ENCODE measurements at regions not wholly inside any gene's neighbourhood (a gene's known extent, or its start where the extent isn't known, plus 50 kb on each side); places are given as distances from the start of the nearest gene placed in this dataset.

DNA sequence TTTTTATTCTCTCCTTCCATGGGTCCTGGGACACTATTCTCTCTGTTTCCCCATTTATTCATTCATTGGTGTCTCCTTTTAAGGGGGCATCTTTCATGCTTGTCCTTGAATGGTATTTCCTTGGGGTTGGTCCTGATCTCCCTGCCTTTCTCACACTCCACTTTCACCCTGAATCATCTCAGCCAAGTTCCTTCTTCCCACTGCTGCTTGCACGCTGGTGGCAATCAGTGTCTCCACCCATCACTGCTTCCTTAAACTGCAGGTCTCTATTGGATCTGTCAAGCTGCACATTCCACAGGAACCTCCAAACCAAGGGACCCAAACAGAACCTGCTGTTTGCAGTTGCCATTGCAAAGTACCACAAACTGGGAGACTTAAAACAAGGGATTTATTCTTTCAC lies 89.3 kb upstream of the SDK2 start:
- no peaks in the 10 kb centered on the region for H3K4me1 ChIP-seq (ENCODE audit: control insufficient read depth in 2 of 2, insufficient read depth in 2 of 2, low read length in 1 of 2)
- H3K9me3 ChIP-seq (ENCODE audit: control insufficient read depth in 2 of 2, insufficient read depth in 1 of 2, low read depth in 1 of 2, low read length in 1 of 2) = peaks cover 0 to 12% of the 10 kb centered on the region in 2 donors
- H3K27me3 ChIP-seq (ENCODE audit: control insufficient read depth in 1 of 2, insufficient read depth in 2 of 2, low read length in 2 of 2) = no peaks in the 10 kb centered on the region
- no peaks in the 10 kb centered on the region for H3K36me3 ChIP-seq (ENCODE audit: control insufficient read depth in 2 of 2, insufficient read depth in 2 of 2, low read length in 1 of 2)
- no peak overlapping the region for H3K4me3 ChIP-seq (ENCODE audit: low read depth in 1 of 2, low read length in 2 of 2)
- 17 to 31% methylated on average over 1 of the region's 1 CpG for WGBS, 2 donors
- H3K27ac ChIP-seq (ENCODE audit: low read depth in 2 of 2, low read length in 1 of 2) = no peak overlapping the region

DNA sequence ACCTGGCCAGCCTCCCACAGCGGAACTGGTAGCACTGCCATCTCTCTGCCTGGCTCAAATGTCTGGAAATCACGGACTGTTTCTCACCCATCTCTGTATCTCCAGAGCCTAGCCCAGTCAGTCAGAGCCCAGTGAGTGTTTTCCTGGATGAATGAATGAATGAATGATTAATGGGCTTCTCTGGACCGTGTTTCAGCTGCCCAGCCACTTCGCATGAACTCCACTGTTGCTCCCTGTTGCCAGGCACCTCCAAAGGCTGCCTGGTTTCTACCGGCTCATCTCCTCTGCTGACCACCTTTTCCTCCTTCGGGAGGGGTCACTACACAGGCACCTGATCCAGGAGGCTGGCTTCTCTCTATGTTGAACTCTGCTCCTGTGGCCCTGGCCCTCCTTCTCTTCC lies 91.0 kb upstream of the SDK2 start:
- Histone ChIP-seq H3K36me3 (ENCODE audit: control insufficient read depth in 2 of 2, insufficient read depth in 2 of 2, low read length in 1 of 2) (no peaks in the 10 kb centered on the region), H3K27ac (ENCODE audit: low read depth in 2 of 2, low read length in 1 of 2) (no peak overlapping the region), H3K4me3 (ENCODE audit: low read depth in 1 of 2, low read length in 2 of 2) (no peak overlapping the region), H3K9me3 (ENCODE audit: control insufficient read depth in 2 of 2, insufficient read depth in 1 of 2, low read depth in 1 of 2, low read length in 1 of 2) (peaks cover 3 to 9% of the 10 kb centered on the region in 2 donors), H3K27me3 (ENCODE audit: control insufficient read depth in 1 of 2, insufficient read depth in 2 of 2, low read length in 2 of 2) (no peaks in the 10 kb centered on the region), H3K4me1 (ENCODE audit: control insufficient read depth in 2 of 2, insufficient read depth in 2 of 2, low read length in 1 of 2) (no peaks in the 10 kb centered on the region)
- 65 to 74% methylated on average over 6 of the region's 6 CpGs for WGBS, 2 donors

DNA sequence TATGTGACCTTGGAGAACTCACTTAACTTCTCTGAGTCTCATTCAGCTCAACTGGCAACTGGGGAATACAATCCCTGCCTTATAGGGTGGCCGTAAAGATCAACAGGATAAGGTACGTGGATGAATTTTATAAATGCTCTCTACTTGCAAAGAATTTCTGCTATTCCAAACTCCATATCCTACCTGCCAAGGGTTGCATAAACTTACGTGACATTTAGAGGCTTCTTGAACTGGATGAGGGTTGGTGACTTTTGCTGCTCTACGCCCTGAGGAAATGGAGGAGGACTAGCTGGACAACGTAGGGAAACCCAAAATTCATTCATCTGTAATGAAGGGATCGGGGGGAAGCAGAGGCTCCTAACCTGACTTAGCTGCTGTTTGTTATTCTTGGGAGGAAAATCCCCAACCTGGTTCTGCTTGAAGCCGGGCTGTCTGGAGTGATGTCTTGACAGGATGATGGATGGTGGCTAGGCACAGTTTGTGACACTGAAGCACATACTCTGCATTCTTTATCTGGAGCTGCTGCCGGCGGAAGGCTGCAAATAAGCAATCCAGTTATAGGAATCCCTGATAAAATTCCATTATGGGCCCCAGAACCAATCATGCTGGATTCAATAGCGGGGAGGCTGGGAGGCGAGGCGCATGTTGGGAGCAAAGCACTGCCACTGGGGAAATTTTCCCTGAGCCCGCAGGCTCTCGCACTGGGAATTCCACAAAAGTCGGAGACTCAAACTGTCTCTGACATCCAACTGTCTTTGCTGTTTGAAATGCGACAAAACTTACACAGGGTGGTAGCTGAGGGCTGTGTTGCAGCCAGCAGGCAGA lies 94.7 kb upstream of the SDK2 start:
- Histone ChIP-seq H3K27me3 (ENCODE audit: control insufficient read depth in 1 of 2, insufficient read depth in 2 of 2, low read length in 2 of 2) (no peaks in the 10 kb centered on the region), H3K4me1 (ENCODE audit: control insufficient read depth in 2 of 2, insufficient read depth in 2 of 2, low read length in 1 of 2) (no peaks in the 10 kb centered on the region), H3K9me3 (ENCODE audit: control insufficient read depth in 2 of 2, insufficient read depth in 1 of 2, low read depth in 1 of 2, low read length in 1 of 2) (peaks cover 2 to 3% of the 10 kb centered on the region in 2 donors), H3K27ac (ENCODE audit: low read depth in 2 of 2, low read length in 1 of 2) (no peak overlapping the region), H3K4me3 (ENCODE audit: low read depth in 1 of 2, low read length in 2 of 2) (no peak overlapping the region), H3K36me3 (ENCODE audit: control insufficient read depth in 2 of 2, insufficient read depth in 2 of 2, low read length in 1 of 2) (no peaks in the 10 kb centered on the region)
- WGBS, 2 donors = 48 to 58% methylated on average over 16 of the region's 16 CpGs

DNA sequence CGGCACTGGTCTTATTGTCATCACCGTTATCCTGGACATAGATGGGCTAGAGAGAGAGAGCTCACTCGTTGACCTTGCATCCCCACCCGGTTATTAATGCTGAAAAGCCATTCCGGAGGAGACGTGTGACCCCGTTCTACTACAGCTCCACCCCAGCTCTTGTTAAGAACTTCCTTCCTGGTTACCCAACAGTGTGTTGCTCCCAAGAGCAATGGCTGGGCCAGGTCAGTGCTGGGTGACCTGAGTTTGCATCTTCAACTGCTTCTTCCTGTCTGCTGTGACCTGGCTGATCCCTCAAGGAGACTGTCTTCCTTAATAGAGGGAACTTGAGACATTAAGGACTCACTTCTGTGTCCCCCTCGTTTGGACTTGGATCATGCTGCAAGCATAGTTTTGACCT lies 96.1 kb upstream of the SDK2 start:
- H3K27ac ChIP-seq (ENCODE audit: low read depth in 2 of 2, low read length in 1 of 2) = no peak overlapping the region
- H3K4me3 ChIP-seq (ENCODE audit: low read depth in 1 of 2, low read length in 2 of 2) = no peak overlapping the region
- WGBS, 2 donors = 58 to 63% methylated on average over 8 of the region's 8 CpGs
- peaks cover 2 to 3% of the 10 kb centered on the region in 2 donors for H3K9me3 ChIP-seq (ENCODE audit: control insufficient read depth in 2 of 2, insufficient read depth in 1 of 2, low read depth in 1 of 2, low read length in 1 of 2)
- no peaks in the 10 kb centered on the region for H3K36me3 ChIP-seq (ENCODE audit: control insufficient read depth in 2 of 2, insufficient read depth in 2 of 2, low read length in 1 of 2)
- no peaks in the 10 kb centered on the region for H3K4me1 ChIP-seq (ENCODE audit: control insufficient read depth in 2 of 2, insufficient read depth in 2 of 2, low read length in 1 of 2)
- no peaks in the 10 kb centered on the region for H3K27me3 ChIP-seq (ENCODE audit: control insufficient read depth in 1 of 2, insufficient read depth in 2 of 2, low read length in 2 of 2)

DNA sequence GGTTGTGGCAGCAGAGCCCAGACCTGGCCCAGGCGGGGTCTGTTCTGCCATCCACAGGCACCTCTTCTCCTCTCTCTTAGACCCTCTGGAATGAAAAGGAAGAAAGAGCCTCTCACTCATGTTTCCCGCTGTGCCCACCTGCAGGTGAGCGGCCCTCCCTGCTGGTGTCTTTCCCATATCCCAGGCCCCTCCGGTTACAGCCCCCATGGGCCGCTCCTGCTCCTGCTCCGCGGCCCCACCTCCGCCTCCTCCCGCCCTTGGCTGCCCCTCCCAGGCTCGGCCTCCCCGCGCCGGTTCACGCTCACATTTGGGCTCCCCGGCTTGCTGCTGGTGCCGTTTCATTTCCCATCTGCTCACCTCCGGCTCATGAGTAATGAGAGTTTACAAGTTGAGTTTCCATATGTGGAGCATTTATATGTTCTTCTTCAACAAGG lies 98.7 kb upstream of the SDK2 start:
- no peaks in the 10 kb centered on the region for H3K36me3 ChIP-seq (ENCODE audit: control insufficient read depth in 2 of 2, insufficient read depth in 2 of 2, low read length in 1 of 2)
- no peaks in the 10 kb centered on the region for H3K27me3 ChIP-seq (ENCODE audit: control insufficient read depth in 1 of 2, insufficient read depth in 2 of 2, low read length in 2 of 2)
- H3K27ac ChIP-seq (ENCODE audit: low read depth in 2 of 2, low read length in 1 of 2) = no peak overlapping the region
- H3K4me1 ChIP-seq (ENCODE audit: control insufficient read depth in 2 of 2, insufficient read depth in 2 of 2, low read length in 1 of 2) = no peaks in the 10 kb centered on the region
- WGBS, 2 donors = 42 to 53% methylated on average over 17 of the region's 17 CpGs
- peaks cover 2 to 3% of the 10 kb centered on the region in 2 donors for H3K9me3 ChIP-seq (ENCODE audit: control insufficient read depth in 2 of 2, insufficient read depth in 1 of 2, low read depth in 1 of 2, low read length in 1 of 2)
- no peak overlapping the region for H3K4me3 ChIP-seq (ENCODE audit: low read depth in 1 of 2, low read length in 2 of 2)

DNA sequence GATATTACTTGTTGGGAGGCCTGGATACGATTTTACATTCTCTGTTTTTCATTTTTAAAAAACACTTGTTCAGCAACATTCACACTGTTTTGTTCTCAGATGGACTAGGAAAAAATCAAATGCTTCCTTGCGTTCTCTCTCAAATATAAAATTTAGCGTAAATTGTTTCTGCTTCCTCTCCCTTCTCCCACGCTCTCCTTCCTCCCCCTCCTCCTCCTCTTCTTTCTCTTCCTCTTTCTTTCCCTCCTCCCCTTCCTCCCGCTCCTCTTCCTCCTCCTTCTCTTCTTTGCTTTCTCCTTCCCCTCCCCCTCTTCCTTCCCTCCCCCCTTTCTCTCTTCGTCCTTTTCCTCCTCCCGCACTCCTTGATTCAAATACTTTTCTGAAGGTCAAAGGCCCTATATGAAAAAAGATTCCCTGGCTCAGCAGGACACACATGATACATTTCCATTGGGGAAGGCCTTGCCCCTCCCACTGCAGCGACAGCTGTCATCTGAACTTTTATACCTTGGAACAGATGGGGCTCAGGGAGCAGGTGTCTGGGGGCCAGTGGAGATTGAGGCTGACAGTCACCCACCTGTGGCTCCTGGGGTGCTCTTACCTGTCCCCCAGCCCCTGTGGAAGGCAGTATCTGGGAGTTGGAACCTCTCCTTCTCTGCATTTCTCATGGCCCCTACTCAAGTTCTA lies 99.4 kb upstream of the SDK2 start:
- H3K9me3 ChIP-seq (ENCODE audit: control insufficient read depth in 2 of 2, insufficient read depth in 1 of 2, low read depth in 1 of 2, low read length in 1 of 2) = peaks cover 3 to 4% of the 10 kb centered on the region in 2 donors
- H3K36me3 ChIP-seq (ENCODE audit: control insufficient read depth in 2 of 2, insufficient read depth in 2 of 2, low read length in 1 of 2) = no peaks in the 10 kb centered on the region
- H3K4me3 ChIP-seq (ENCODE audit: low read depth in 1 of 2, low read length in 2 of 2) = no peak overlapping the region
- H3K27ac ChIP-seq (ENCODE audit: low read depth in 2 of 2, low read length in 1 of 2) = no peak overlapping the region
- 68 to 76% methylated on average over 8 of the region's 8 CpGs for WGBS, 2 donors
- H3K4me1 ChIP-seq (ENCODE audit: control insufficient read depth in 2 of 2, insufficient read depth in 2 of 2, low read length in 1 of 2) = no peaks in the 10 kb centered on the region
- no peaks in the 10 kb centered on the region for H3K27me3 ChIP-seq (ENCODE audit: control insufficient read depth in 1 of 2, insufficient read depth in 2 of 2, low read length in 2 of 2)

DNA sequence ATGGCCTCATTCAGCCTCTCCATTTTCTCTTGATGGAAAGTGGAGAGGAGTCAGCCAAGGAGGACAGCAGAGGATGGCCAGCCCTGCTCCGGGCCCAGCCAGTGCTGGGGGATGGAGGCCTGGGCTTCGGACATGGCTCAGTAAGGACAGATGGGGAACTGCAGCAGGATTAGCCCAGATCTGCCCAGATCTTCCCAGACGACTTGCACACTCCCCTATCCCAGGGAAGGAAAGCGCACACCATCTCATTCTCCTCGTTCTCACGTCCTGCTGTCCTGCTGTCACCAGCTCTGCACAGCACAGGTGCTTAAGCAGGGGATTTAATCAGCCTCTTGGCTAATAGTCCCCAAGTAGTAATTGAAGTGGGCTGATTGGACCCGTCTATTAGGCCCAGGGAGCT lies 100.2 kb upstream of the SDK2 start:
- H3K36me3 ChIP-seq (ENCODE audit: control insufficient read depth in 2 of 2, insufficient read depth in 2 of 2, low read length in 1 of 2) = no peaks in the 10 kb centered on the region
- no peaks in the 10 kb centered on the region for H3K27me3 ChIP-seq (ENCODE audit: control insufficient read depth in 1 of 2, insufficient read depth in 2 of 2, low read length in 2 of 2)
- no peak overlapping the region for H3K4me3 ChIP-seq (ENCODE audit: low read depth in 1 of 2, low read length in 2 of 2)
- no peaks in the 10 kb centered on the region for H3K4me1 ChIP-seq (ENCODE audit: control insufficient read depth in 2 of 2, insufficient read depth in 2 of 2, low read length in 1 of 2)
- H3K9me3 ChIP-seq (ENCODE audit: control insufficient read depth in 2 of 2, insufficient read depth in 1 of 2, low read depth in 1 of 2, low read length in 1 of 2) = peaks cover 0 to 4% of the 10 kb centered on the region in 2 donors
- WGBS, 2 donors = 72 to 75% methylated on average over 7 of the region's 7 CpGs
- H3K27ac ChIP-seq (ENCODE audit: low read depth in 2 of 2, low read length in 1 of 2) = no peak overlapping the region

DNA sequence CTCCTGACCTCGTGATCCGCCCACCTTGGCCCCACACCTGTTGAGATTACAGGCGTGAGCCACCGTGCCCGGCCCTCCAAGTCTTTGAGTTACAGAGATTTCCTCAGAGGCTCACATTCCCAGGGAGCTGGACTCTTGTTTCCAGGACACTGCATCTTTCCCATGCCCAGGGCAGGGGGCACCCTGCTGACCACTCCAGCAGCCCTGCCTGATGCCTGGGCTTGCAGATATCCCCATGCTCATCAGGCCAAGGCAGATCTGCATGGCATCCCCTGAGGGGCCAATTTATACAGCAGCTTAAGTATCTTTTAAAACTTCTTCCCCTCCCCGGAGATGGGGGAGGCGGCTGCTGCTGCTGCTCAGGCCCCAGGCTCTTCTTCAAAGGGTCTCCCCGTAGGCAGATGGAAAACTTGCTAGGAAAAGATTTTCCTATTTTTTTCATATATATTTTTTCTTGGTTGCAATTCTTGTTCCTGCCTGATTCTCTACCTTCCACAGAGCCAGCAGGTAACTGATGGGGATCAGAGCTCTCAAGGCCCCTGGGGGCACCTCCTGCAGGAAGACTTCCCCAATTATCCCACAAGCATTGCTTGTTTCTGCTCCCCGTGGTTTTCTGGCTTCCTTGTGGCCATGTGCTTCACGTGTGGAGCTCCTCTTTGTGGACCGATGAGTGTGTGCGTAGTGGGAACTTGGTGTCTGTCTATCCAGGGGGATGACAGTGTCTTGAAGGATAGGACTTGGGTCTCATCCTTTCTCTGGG lies 102.2 kb upstream of the SDK2 start:
- no peaks in the 10 kb centered on the region for H3K27me3 ChIP-seq (ENCODE audit: control insufficient read depth in 1 of 2, insufficient read depth in 2 of 2, low read length in 2 of 2)
- 65 to 68% methylated on average over 12 of the region's 12 CpGs for WGBS, 2 donors
- H3K4me1 ChIP-seq (ENCODE audit: control insufficient read depth in 2 of 2, insufficient read depth in 2 of 2, low read length in 1 of 2) = no peaks in the 10 kb centered on the region
- H3K36me3 ChIP-seq (ENCODE audit: control insufficient read depth in 2 of 2, insufficient read depth in 2 of 2, low read length in 1 of 2) = no peaks in the 10 kb centered on the region
- H3K9me3 ChIP-seq (ENCODE audit: control insufficient read depth in 2 of 2, insufficient read depth in 1 of 2, low read depth in 1 of 2, low read length in 1 of 2) = peaks cover 0 to 4% of the 10 kb centered on the region in 2 donors
- no peak overlapping the region for H3K27ac ChIP-seq (ENCODE audit: low read depth in 2 of 2, low read length in 1 of 2)
- no peak overlapping the region for H3K4me3 ChIP-seq (ENCODE audit: low read depth in 1 of 2, low read length in 2 of 2)

DNA sequence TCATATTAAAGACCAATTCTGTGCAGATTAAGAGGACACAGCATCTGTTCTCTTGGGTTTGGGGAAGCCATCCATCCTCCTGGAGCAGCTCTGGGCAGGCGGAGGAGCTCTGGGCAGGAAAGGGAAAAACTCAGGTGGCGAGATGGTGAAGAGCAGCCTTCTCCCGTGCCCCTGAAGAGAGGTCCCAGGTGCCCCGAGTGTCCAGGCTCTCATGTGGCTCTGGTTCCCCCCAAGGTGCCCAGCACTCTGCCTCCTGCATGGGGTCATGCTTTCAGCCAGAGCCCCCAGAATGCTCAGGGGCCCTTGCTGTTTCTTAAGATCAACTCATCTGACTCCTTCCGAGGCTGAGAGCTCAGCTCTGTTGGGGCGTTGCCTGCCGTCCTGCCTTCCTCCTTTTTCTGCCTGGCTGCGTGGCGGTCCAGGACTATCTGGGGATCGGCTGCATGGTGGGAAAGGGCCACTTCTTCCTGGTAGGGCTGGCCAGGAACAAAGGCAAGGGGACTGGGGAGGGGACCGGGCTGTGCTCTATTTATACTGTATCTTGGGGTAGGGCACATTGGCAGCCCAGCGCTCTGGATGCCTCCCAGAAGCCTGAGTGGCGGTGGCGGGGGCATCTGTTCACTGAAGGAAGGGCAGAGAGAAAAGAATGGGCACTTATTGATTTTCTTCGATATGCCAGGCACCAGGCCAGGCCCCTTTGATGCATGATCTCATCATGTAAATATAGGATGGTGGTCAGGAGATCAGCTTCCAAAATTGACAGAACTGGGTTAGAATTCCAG lies 103.2 kb upstream of the SDK2 start:
- H3K4me1 ChIP-seq (ENCODE audit: control insufficient read depth in 2 of 2, insufficient read depth in 2 of 2, low read length in 1 of 2) = no peaks in the 10 kb centered on the region
- H3K4me3 ChIP-seq (ENCODE audit: low read depth in 1 of 2, low read length in 2 of 2) = no peak overlapping the region
- no peaks in the 10 kb centered on the region for H3K36me3 ChIP-seq (ENCODE audit: control insufficient read depth in 2 of 2, insufficient read depth in 2 of 2, low read length in 1 of 2)
- peaks cover 0 to 3% of the 10 kb centered on the region in 2 donors for H3K9me3 ChIP-seq (ENCODE audit: control insufficient read depth in 2 of 2, insufficient read depth in 1 of 2, low read depth in 1 of 2, low read length in 1 of 2)
- no peaks in the 10 kb centered on the region for H3K27me3 ChIP-seq (ENCODE audit: control insufficient read depth in 1 of 2, insufficient read depth in 2 of 2, low read length in 2 of 2)
- WGBS, 2 donors = 70 to 71% methylated on average over 15 of the region's 15 CpGs
- H3K27ac ChIP-seq (ENCODE audit: low read depth in 2 of 2, low read length in 1 of 2) = no peak overlapping the region

Measured in esophagus (tissue), 2 donors.